PC-3 (cell line): ENCODE measurements at regions not wholly inside any gene's neighbourhood (a gene's known extent, or its start where the extent isn't known, plus 50 kb on each side); places are given as distances from the start of the nearest gene placed in this dataset.
"Not testable (repeated sequence)": the region's sequence is repeated elsewhere in the genome, so short reads cannot be mapped to it uniquely, and the experiment has no call there.

Experiments
- ATAC-seq: fragments of 200-7000 bp; cut with Tn5 transposase; 2 replicates; pipeline ENCODE4 v1.9.1; 2020; ENCODE audit warnings: mild to moderate bottlenecking, moderate library complexity
- BruUV-seq: library from RNA; stranded (reverse); fragments of 400-500 nt; replicated peaks from 2 replicates; lab custom pipeline; 2021; lab: Mats Ljungman, UMichigan
- CTCF ChIA-PET: fragments of 300-600 bp; sonication (Branson Sonifier 250); formaldehyde crosslinking; loops from one replicate; lab custom pipeline; 2022; ENCODE audit warnings: antibody characterized with exemption; lab: Charles Lee
- POLR2A ChIA-PET: fragments of 300-600 bp; sonication (Branson Sonifier 250); formaldehyde crosslinking; loops from one replicate; lab custom pipeline; 2022; ENCODE audit warnings: antibody characterized with exemption; ENCODE audit not compliant: unreplicated experiment; lab: Charles Lee
- DNase-seq: peaks from one replicate; pipeline ENCODE4 v3.0.0-alpha.2; 2015
- H2AFZ ChIP-seq: fragments of 300-600 bp; sonication (generic); 2 replicates; pipeline ENCODE4 v1.6.0; 2016; ENCODE audit warnings: antibody characterized with exemption, low read length
- H3F3A ChIP-seq: fragments of 300-600 bp; sonication (generic); one replicate; pipeline ENCODE4 v1.6.0; 2017; ENCODE audit warnings: antibody characterized with exemption, low read length, control low read depth, mild to moderate bottlenecking; ENCODE audit not compliant: unreplicated experiment
- H3K27ac ChIP-seq: fragments of 300-600 bp; sonication (generic); 2 replicates; pipeline ENCODE4 v1.5.1; 2016; ENCODE audit warnings: mild to moderate bottlenecking, low read length
- H3K27me3 ChIP-seq: fragments of 300-600 bp; sonication (generic); 2 replicates; pipeline ENCODE4 v1.6.1; 2016; ENCODE audit warnings: low read length, mixed read lengths
- H3K36me3 ChIP-seq: fragments of 300-600 bp; sonication (generic); 2 replicates; pipeline ENCODE4 v1.6.1; 2016; ENCODE audit warnings: low read depth, mixed run types, low read length, mixed read lengths
- H3K4me1 ChIP-seq: fragments of 300-600 bp; sonication (generic); 2 replicates; pipeline ENCODE4 v1.5.1; 2016; ENCODE audit warnings: low read length; ENCODE audit not compliant: insufficient read depth
- H3K4me2 ChIP-seq: fragments of 300-600 bp; sonication (generic); 2 replicates; pipeline ENCODE4 v1.6.0; 2016; ENCODE audit warnings: low read length
- H3K4me3 ChIP-seq: fragments of 300-600 bp; sonication (generic); 2 replicates; pipeline ENCODE4 v1.5.1; 2016; ENCODE audit warnings: mild to moderate bottlenecking, low read length, mixed read lengths
- H3K79me2 ChIP-seq: fragments of 300-600 bp; sonication (generic); 2 replicates; pipeline ENCODE4 v1.6.1; 2017; ENCODE audit warnings: low read length, mixed read lengths
- H3K9ac ChIP-seq: fragments of 300-600 bp; sonication (generic); 2 replicates; pipeline ENCODE4 v1.6.0; 2016; ENCODE audit warnings: mild to moderate bottlenecking, low read length
- H3K9me2 ChIP-seq: fragments of 300-600 bp; sonication (generic); replicated peaks from 2 replicates; pipeline ENCODE4 v1.6.1; 2016; ENCODE audit warnings: mixed run types, low read length, mixed read lengths
- H3K9me3 ChIP-seq: fragments of 300-600 bp; sonication (generic); 2 replicates; pipeline ENCODE4 v1.6.1; 2016; ENCODE audit warnings: low read length, mixed read lengths
- H4K20me1 ChIP-seq: fragments of 300-600 bp; sonication (generic); 2 replicates; pipeline ENCODE4 v1.6.1; 2016; ENCODE audit warnings: low read length, mixed read lengths
- EZH2 ChIP-seq: fragments of 300-600 bp; sonication (generic); IDR thresholded peaks from one replicate; pipeline ENCODE4 v1.6.1; 2017; ENCODE audit warnings: antibody characterized with exemption, mild to moderate bottlenecking, low read length; ENCODE audit not compliant: unreplicated experiment
- EZH2phosphoT487 ChIP-seq: fragments of 300-600 bp; sonication (generic); IDR thresholded peaks from 2 replicates; pipeline ENCODE4 v1.6.1; 2018; ENCODE audit warnings: mild to moderate bottlenecking, antibody characterized with exemption, low read length, borderline replicate concordance
- intact Hi-C: fragments of 100-400 bp; cut with micrococcal nuclease; formaldehyde crosslinking; loops from 2 replicates; pipeline ENCODE4 v1.9.0; 2023
- TF ChIP-seq, protein P1 (sequence below): fragments of 300-600 bp; sonication (generic); conservative IDR thresholded peaks from 2 replicates; pipeline ENCODE4 v1.5.1; 2017; ENCODE audit warnings: antibody characterized with exemption, low read depth, mild to moderate bottlenecking, low read length

DNA sequence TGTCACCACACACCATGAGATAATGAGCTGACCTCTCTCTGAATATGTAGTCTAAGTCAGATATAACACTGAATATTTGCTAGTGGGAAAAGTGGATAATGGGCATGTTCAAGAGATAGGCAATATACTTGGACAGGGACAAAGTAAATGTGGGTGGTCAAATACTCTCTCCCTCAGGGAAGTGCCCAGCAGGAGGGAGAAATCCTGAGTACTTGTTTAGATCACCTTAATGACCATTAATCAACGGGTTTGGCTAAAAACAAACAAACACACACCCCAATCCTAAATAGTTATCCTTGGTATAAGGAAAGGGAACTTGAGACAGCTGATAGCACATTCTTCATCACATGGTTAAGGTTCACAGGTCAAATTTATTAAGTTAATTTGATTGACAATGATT, 933.5 kb downstream of the C4orf33 start:
- Histone ChIP-seq H2AFZ (no peak overlapping the region), H3K4me3 (no peak overlapping the region), H3K79me2 (no peaks in the 10 kb centered on the region), H3K4me2 (no peak overlapping the region), H4K20me1 (no peaks in the 10 kb centered on the region), H3K36me3 (no peaks in the 10 kb centered on the region), H3K9me2 (no peaks in the 10 kb centered on the region), H3K9me3 (no peaks in the 10 kb centered on the region), H3K9ac (no peak overlapping the region), H3K27ac (no peak overlapping the region), H3K27me3 (no peaks in the 10 kb centered on the region), H3K4me1 (no peaks in the 10 kb centered on the region), H3F3A (no peaks in the 10 kb centered on the region)
- TF ChIP-seq, protein P1, sequence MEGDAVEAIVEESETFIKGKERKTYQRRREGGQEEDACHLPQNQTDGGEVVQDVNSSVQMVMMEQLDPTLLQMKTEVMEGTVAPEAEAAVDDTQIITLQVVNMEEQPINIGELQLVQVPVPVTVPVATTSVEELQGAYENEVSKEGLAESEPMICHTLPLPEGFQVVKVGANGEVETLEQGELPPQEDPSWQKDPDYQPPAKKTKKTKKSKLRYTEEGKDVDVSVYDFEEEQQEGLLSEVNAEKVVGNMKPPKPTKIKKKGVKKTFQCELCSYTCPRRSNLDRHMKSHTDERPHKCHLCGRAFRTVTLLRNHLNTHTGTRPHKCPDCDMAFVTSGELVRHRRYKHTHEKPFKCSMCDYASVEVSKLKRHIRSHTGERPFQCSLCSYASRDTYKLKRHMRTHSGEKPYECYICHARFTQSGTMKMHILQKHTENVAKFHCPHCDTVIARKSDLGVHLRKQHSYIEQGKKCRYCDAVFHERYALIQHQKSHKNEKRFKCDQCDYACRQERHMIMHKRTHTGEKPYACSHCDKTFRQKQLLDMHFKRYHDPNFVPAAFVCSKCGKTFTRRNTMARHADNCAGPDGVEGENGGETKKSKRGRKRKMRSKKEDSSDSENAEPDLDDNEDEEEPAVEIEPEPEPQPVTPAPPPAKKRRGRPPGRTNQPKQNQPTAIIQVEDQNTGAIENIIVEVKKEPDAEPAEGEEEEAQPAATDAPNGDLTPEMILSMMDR: no peak
- no peak for TF ChIP-seq EZH2
- no peak for TF ChIP-seq EZH2phosphoT487
- DNase-seq: no peak
- ChIA-PET POLR2A (no interaction called here), CTCF (no interaction called here)
- intact Hi-C loops: no loop called here
- no TSS peak for BruUV-seq
- no peak for ATAC-seq

DNA sequence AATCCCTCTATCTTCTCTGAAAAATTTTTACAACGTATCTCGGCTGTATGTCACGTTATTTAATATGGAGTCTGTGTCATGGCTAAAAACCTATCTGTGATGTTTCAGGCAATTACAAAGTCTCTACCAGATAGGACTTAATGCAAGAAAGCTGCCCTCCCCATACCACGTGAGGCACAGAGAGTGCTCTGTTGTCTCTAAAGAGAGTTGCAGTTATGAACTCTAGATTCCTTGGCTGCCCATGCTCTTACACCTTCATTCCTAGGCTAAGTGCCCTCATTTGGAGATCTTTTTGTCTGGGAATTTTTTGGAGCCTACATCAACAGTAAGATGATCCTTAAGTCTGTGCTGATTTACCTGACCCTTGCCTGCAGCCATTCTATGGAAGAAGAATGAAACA, 935.9 kb downstream of the C4orf33 start:
- no TSS peak for BruUV-seq
- TF ChIP-seq EZH2phosphoT487 (no peak), EZH2 (no peak)
- TF ChIP-seq, protein P1: no peak
- no peak overlapping the region for H3K27ac ChIP-seq
- intact Hi-C loops: no loop called here
- H3K9ac ChIP-seq: no peak overlapping the region
- H3K4me3 ChIP-seq: no peak overlapping the region
- H3K36me3 ChIP-seq: no peaks in the 10 kb centered on the region
- DNase-seq (no peak), ATAC-seq (no peak)
- CTCF ChIA-PET: no interaction called here
- no peaks in the 10 kb centered on the region for H3K9me2 ChIP-seq
- no peak overlapping the region for H3K4me2 ChIP-seq
- no peaks in the 10 kb centered on the region for H3F3A ChIP-seq
- no peaks in the 10 kb centered on the region for H3K4me1 ChIP-seq
- H3K79me2 ChIP-seq: no peaks in the 10 kb centered on the region
- no peaks in the 10 kb centered on the region for H3K27me3 ChIP-seq
- H4K20me1 ChIP-seq: no peaks in the 10 kb centered on the region
- H2AFZ ChIP-seq: no peak overlapping the region
- POLR2A ChIA-PET: interaction anchor here (0.7 kb wide), 1 partner anchor 102 kb away, joined by 4 read pairs; no protein-coding TSS in a partner anchor
- H3K9me3 ChIP-seq: no peaks in the 10 kb centered on the region

DNA sequence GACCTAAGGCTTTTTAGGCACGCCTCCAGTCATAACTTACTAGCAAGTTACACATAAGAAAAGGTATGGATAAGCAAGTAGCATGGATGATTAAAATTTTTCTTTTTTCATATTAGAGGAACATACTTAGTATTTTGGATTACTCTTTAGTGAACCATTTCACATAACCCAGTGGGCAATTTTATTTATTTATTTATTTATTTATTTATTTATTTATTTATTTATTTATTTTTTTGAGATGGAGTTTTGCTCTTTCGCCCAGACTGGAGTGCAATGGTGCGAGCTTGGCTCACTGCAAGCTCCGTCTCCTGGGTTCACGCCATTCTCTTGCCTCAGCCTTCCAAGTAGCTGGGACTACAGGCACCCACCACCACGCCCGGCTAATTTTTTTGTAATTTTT, 937.7 kb downstream of the C4orf33 start:
- H3K9me2 ChIP-seq, H3K36me3 ChIP-seq, H3K4me2 ChIP-seq, H3K79me2 ChIP-seq, DNase-seq, H3K27me3 ChIP-seq, POLR2A ChIA-PET, H3K27ac ChIP-seq, H2AFZ ChIP-seq, H3F3A ChIP-seq, H3K9me3 ChIP-seq, BruUV-seq, H3K4me3 ChIP-seq, H3K4me1 ChIP-seq, ATAC-seq, H3K9ac ChIP-seq, H4K20me1 ChIP-seq, CTCF ChIA-PET, intact Hi-C loops: not testable (repeated sequence)
